ENCODE measurements at regions not wholly inside any gene's neighbourhood (a gene's known extent, or its start where the extent isn't known, plus 50 kb on each side); places are given as distances from the start of the nearest gene placed in this dataset.
A peak's percentile ranks its signal among the peaks of the same experiment; 100 is the strongest.

DNA sequence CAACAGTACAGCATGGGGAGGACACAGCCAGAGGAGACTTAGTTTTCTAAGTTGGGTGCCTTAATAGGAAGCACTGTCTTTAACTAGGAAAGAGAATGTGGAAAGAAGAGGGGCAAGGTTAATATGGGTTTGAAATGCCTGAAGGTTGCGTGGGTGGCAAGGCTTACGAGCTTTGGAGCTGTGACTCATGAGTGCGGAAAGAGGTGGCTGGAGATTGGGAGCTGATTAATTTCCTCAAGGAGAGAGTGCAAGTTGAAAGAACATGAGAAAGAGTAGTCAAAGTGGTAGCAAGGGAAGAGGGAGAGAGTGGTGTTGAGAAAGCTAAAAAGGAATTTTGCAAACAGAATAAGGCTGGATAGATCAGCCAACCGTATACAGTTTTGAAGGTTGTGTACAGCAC is 157.5 kb upstream of the ADRA1D start:
- TF ChIP-seq, protein P1, sequence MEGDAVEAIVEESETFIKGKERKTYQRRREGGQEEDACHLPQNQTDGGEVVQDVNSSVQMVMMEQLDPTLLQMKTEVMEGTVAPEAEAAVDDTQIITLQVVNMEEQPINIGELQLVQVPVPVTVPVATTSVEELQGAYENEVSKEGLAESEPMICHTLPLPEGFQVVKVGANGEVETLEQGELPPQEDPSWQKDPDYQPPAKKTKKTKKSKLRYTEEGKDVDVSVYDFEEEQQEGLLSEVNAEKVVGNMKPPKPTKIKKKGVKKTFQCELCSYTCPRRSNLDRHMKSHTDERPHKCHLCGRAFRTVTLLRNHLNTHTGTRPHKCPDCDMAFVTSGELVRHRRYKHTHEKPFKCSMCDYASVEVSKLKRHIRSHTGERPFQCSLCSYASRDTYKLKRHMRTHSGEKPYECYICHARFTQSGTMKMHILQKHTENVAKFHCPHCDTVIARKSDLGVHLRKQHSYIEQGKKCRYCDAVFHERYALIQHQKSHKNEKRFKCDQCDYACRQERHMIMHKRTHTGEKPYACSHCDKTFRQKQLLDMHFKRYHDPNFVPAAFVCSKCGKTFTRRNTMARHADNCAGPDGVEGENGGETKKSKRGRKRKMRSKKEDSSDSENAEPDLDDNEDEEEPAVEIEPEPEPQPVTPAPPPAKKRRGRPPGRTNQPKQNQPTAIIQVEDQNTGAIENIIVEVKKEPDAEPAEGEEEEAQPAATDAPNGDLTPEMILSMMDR (IDR thresholded peaks at IDR 0.05; ENCODE audit: unreplicated experiment): no peak
- Mint-ChIP-seq H3K4me3 (no peak overlapping the region), H3K9me3 (no peaks in the 10 kb centered on the region), H3K36me3 (no peaks in the 10 kb centered on the region), H3K27ac (no peak overlapping the region), H3K27me3 (ENCODE audit: low read depth) (peaks cover 35% of the 10 kb centered on the region), H3K4me1 (no peaks in the 10 kb centered on the region)
- DNase-seq (ENCODE audit: low spot score in 2 of 2, unreplicated experiment in 2 of 2): no peak

DNA sequence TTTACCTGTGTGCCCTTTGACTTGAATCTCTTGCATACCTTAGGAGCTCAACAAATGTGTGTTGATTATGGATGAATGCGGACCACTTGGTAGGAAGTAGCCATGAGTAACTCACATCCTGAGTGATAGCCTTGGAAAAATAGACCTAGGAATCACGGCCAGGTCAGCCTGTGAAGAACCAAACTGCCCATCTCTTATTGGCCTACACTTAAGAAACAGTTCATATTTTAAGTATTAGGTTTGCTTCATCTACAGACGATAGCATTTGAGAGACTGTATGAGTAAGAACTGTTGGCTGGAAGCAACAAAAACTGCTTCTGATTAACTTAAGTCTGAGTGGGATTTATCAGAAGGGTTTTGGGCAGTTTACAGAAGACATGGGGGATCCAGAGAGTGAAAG is 152.5 kb upstream of the ADRA1D start:
- no peaks in the 10 kb centered on the region for H3K4me1 Mint-ChIP-seq
- no peaks in the 10 kb centered on the region for H3K36me3 Mint-ChIP-seq
- peaks cover 45% of the 10 kb centered on the region for H3K27me3 Mint-ChIP-seq (ENCODE audit: low read depth)
- DNase-seq (ENCODE audit: low spot score in 2 of 2, unreplicated experiment in 2 of 2): no peak
- TF ChIP-seq, protein P1 (IDR thresholded peaks at IDR 0.05; ENCODE audit: unreplicated experiment): no peak
- no peak overlapping the region for H3K4me3 Mint-ChIP-seq
- no peak overlapping the region for H3K27ac Mint-ChIP-seq
- H3K9me3 Mint-ChIP-seq: peaks cover 20% of the 10 kb centered on the region

DNA sequence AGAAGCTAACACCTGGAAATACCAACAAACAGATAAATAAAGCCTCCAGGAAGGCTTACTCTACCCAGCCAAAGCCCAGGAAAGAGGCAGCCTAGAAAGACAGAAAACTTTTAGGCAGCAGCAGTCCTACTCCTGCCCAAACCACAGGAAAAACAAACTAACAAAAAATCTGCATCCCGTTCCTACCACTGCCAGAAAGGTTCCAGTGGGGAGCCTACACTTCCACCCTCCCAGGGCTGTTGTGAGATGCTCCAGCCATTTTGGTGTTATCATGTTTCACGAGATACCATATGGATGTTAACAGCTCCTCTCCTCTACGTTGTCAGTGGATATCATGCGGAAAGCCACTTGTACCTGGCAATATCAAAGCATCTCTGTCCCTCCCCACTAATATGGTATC is 135.9 kb upstream of the ADRA1D start:
- TF ChIP-seq, protein P1 (IDR thresholded peaks at IDR 0.05; ENCODE audit: unreplicated experiment): no peak
- Mint-ChIP-seq H3K4me1 (no peaks in the 10 kb centered on the region), H3K36me3 (no peaks in the 10 kb centered on the region), H3K27me3 (ENCODE audit: low read depth) (peaks cover 52% of the 10 kb centered on the region), H3K27ac (no peak overlapping the region), H3K9me3 (peaks cover 5% of the 10 kb centered on the region), H3K4me3 (no peak overlapping the region)
- no peak for DNase-seq (ENCODE audit: low spot score in 2 of 2, unreplicated experiment in 2 of 2)

DNA sequence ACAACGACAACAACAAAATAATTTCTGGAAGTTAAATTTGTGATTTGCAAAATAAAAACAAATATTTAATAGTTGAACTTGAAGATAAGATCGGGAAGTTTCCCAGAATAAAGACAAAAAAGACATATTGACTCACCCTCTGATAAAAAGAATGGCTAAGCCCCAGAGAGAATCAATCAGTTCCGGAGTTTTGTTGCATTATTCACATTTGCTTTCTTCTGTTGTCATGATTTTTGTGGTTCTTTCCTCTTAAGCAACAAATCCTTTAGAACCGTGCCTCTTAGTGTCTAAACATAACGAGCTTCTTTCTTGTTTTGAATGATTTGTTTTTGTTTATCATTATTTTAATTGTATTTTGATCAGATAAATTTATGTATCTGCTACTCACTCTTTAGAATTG is 134.9 kb upstream of the ADRA1D start:
- TF ChIP-seq, protein P1 (IDR thresholded peaks at IDR 0.05; ENCODE audit: unreplicated experiment): no peak
- DNase-seq (ENCODE audit: low spot score in 2 of 2, unreplicated experiment in 2 of 2): no peak
- H3K4me3 Mint-ChIP-seq: no peak overlapping the region
- peaks cover 56% of the 10 kb centered on the region for H3K27me3 Mint-ChIP-seq (ENCODE audit: low read depth)
- H3K9me3 Mint-ChIP-seq: peaks cover 5% of the 10 kb centered on the region
- no peaks in the 10 kb centered on the region for H3K4me1 Mint-ChIP-seq
- no peak overlapping the region for H3K27ac Mint-ChIP-seq
- no peaks in the 10 kb centered on the region for H3K36me3 Mint-ChIP-seq

DNA sequence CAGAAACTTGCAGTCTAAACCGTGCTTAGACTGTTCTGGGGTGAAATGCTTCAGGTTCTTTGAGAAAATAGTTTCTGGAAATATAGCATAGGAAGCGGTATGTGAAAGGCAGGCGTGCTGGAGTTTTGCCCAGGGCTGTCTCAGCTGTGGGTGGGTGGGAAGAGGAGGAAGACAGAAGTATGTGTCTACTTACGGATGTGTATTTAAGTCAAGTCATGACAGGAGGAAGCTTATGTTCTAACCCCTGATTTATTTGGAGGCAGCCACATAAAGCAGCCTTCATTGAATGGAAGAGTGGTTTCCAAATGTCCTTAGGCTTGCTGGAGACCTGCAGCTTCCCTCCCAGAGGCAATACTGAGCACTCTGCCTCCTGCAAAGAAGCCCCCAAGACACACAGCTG is 126.8 kb upstream of the ADRA1D start:
- TF ChIP-seq, protein P1 (IDR thresholded peaks at IDR 0.05; ENCODE audit: unreplicated experiment): no peak
- H3K4me1 Mint-ChIP-seq: peaks cover 9% of the 10 kb centered on the region
- DNase-seq (ENCODE audit: low spot score in 2 of 2, unreplicated experiment in 2 of 2): peak in 1 of 2 experiments; percentile 53
- no peak overlapping the region for H3K27ac Mint-ChIP-seq
- peaks cover 26% of the 10 kb centered on the region for H3K27me3 Mint-ChIP-seq (ENCODE audit: low read depth)
- no peak overlapping the region for H3K4me3 Mint-ChIP-seq
- no peaks in the 10 kb centered on the region for H3K9me3 Mint-ChIP-seq
- no peaks in the 10 kb centered on the region for H3K36me3 Mint-ChIP-seq

DNA sequence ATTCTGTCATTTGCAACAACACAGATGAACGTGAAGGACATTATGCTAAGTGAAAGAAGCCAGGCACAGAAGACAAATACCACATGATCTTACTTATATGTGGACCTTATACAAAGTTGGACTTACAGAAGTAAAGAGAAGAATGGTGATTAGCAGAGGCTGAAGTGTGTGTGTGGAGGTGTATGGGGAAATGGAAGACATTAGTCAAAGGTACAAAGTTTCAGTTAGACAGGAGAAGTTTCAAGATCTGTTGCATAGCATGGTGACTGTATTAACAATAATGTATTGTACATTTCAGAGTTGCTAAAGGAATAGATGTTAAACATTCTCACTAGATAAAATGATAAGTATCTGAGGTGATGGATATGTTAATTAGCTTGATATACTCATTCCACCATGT is 124.4 kb upstream of the ADRA1D start:
- H3K36me3 Mint-ChIP-seq: no peaks in the 10 kb centered on the region
- no peak overlapping the region for H3K4me3 Mint-ChIP-seq
- TF ChIP-seq, protein P1 (IDR thresholded peaks at IDR 0.05; ENCODE audit: unreplicated experiment): no peak
- peaks cover 9% of the 10 kb centered on the region for H3K27me3 Mint-ChIP-seq (ENCODE audit: low read depth)
- peaks cover 4% of the 10 kb centered on the region for H3K9me3 Mint-ChIP-seq
- peaks cover 9% of the 10 kb centered on the region for H3K4me1 Mint-ChIP-seq
- H3K27ac Mint-ChIP-seq: no peak overlapping the region
- no peak for DNase-seq (ENCODE audit: low spot score in 2 of 2, unreplicated experiment in 2 of 2)

Measured in mesothelial cell of epicardium (in vitro differentiated cells).